ENCODE measurements at regions not wholly inside any gene's neighbourhood (a gene's known extent, or its start where the extent isn't known, plus 50 kb on each side); places are given as distances from the start of the nearest gene placed in this dataset.

DNA sequence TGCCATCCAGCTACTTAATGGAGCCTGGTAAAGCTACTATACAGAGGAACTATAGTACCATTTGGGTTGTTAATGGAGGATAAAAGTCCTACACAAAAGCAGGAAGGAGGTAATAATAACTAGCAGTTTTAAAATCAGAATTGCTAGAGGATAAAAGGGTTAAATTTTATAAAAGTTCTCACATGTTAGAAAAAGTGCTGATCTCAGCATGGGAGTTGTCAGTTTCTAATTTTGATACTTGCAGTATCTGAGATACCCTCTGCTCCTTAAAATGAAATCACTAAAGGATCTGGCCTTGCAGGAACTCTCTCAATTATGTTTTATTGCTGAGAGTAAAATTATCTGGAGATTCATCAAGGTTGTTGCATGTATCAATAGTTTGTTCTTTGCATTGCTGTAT lies 272.2 kb upstream of the GYPC start:
- no peak for TF ChIP-seq CTCF (conservative IDR thresholded peaks at IDR 0.05; ENCODE audit: low read length)
- no peak for TF ChIP-seq EZH2phosphoT487 (IDR thresholded peaks at IDR 0.05; ENCODE audit: borderline replicate concordance)

All from Loucy (cell line).